M059J (cell line): ENCODE measurements at regions not wholly inside any gene's neighbourhood (a gene's known extent, or its start where the extent isn't known, plus 50 kb on each side); places are given as distances from the start of the nearest gene placed in this dataset.

Experiments used
- DNase-seq: peaks from one replicate; pipeline ENCODE4 v3.0.0-alpha.2; 2012; ENCODE audit warnings: low read depth

GRCh38 chr7:139159900-139160675 is 50.6 kb upstream of the ZC3HAV1 start:
- DNase-seq, result peak; percentile 13

GRCh38 chr7:139168479-139168878 is 59.0 kb upstream of the ZC3HAV1 start:
- DNase-seq, result no peak

GRCh38 chr7:139169816-139170215 is 60.3 kb upstream of the ZC3HAV1 start:
- DNase-seq, result no peak

GRCh38 chr7:139172775-139173174 is 58.3 kb upstream of the UBN2 start:
- DNase-seq, result no peak

- DNase-seq, result no peak
Measured at GRCh38 chr7:139177696-139178095, 53.3 kb upstream of the UBN2 start.

- no peak for DNase-seq
Measured at GRCh38 chr7:139180700-139181311, 50.2 kb upstream of the UBN2 start.
